ENCODE measurements at regions not wholly inside any gene's neighbourhood (a gene's known extent, or its start where the extent isn't known, plus 50 kb on each side); places are given as distances from the start of the nearest gene placed in this dataset.
A peak's percentile ranks its signal among the peaks of the same experiment; 100 is the strongest.
"Not testable (repeated sequence)": the region's sequence is repeated elsewhere in the genome, so short reads cannot be mapped to it uniquely, and the experiment has no call there.

GRCh38 chr6:138663892-138664291, 109.7 kb upstream of the CCDC28A start:
- DNase-seq (ENCODE audit: low spot score), result no peak

GRCh38 chr6:138664745-138665144, 108.8 kb upstream of the CCDC28A start:
- no peak for DNase-seq (ENCODE audit: low spot score)

- DNase-seq (ENCODE audit: low spot score), result no peak
Measured at GRCh38 chr6:138666636-138667035, 106.9 kb upstream of the CCDC28A start.

- DNase-seq (ENCODE audit: low spot score), result no peak
Measured at GRCh38 chr6:138667408-138667807, 106.2 kb upstream of the CCDC28A start.

GRCh38 chr6:138671351-138671750, 102.2 kb upstream of the CCDC28A start:
- DNase-seq (ENCODE audit: low spot score), result no peak

GRCh38 chr6:138673346-138674014, 100.1 kb upstream of the CCDC28A start:
- DNase-seq (ENCODE audit: low spot score), result no peak

GRCh38 chr6:138674444-138674843, 99.1 kb upstream of the CCDC28A start:
- DNase-seq (ENCODE audit: low spot score), result not testable (repeated sequence)

- no peak for DNase-seq (ENCODE audit: low spot score)
Measured at GRCh38 chr6:138677538-138677937, 96.0 kb upstream of the CCDC28A start.

GRCh38 chr6:138678168-138678567, 95.4 kb upstream of the CCDC28A start:
- no peak for DNase-seq (ENCODE audit: low spot score)

- no peak for DNase-seq (ENCODE audit: low spot score)
Measured at GRCh38 chr6:138680085-138680484, 93.5 kb upstream of the CCDC28A start.

- DNase-seq (ENCODE audit: low spot score), result no peak
Measured at GRCh38 chr6:138681627-138682026, 91.9 kb upstream of the CCDC28A start.

- peak; percentile 69 for DNase-seq (ENCODE audit: low spot score)
Measured at GRCh38 chr6:138682704-138683527, 90.7 kb upstream of the CCDC28A start.

- DNase-seq (ENCODE audit: low spot score), result no peak
Measured at GRCh38 chr6:138685257-138685656, 88.3 kb upstream of the CCDC28A start.

GRCh38 chr6:138685781-138686180, 87.8 kb upstream of the CCDC28A start:
- no peak for DNase-seq (ENCODE audit: low spot score)

- DNase-seq (ENCODE audit: low spot score), result no peak
Measured at GRCh38 chr6:138688580-138688979, 85.0 kb upstream of the CCDC28A start.

- no peak for DNase-seq (ENCODE audit: low spot score)
Measured at GRCh38 chr6:138689849-138690248, 83.7 kb upstream of the CCDC28A start.

- peak; percentile 2 for DNase-seq (ENCODE audit: low spot score)
Measured at GRCh38 chr6:138690975-138691594, 82.5 kb upstream of the CCDC28A start.

- peak; percentile 64 for DNase-seq (ENCODE audit: low spot score)
Measured at GRCh38 chr6:138691595-138692057, 81.9 kb upstream of the CCDC28A start.

- DNase-seq (ENCODE audit: low spot score), result peak; percentile 47
Measured at GRCh38 chr6:138692058-138692977, 81.3 kb upstream of the CCDC28A start.

GRCh38 chr6:138692978-138693909, 80.3 kb upstream of the CCDC28A start:
- peak; percentile 85 for DNase-seq (ENCODE audit: low spot score)

GRCh38 chr6:138695193-138695592, 78.4 kb upstream of the CCDC28A start:
- no peak for DNase-seq (ENCODE audit: low spot score)

Measured in SW480 (cell line).